ENCODE measurements at regions not wholly inside any gene's neighbourhood (a gene's known extent, or its start where the extent isn't known, plus 50 kb on each side); places are given as distances from the start of the nearest gene placed in this dataset.

DNA sequence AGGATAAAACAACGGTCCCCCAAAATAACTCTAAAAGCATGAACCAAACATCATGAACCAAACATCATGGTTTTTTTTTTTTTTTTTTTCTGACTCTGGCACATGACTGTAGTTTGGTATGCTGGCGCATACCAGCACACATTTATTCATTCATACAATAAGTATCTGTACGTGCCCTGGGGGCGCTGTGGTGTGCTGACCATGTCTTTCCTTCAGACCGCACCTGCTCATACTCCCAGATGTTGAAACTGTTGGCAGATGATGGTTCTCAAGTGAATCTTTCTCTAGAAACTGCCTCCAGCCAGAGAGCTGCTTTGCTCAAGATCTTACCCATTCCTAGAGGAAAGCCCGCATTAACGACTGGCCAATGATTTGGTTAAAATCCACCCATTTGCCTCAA is 114.7 kb upstream of the ANKRD30A start:
- TF ChIP-seq POLR2A (IDR thresholded peaks at IDR 0.05) = no peak
- TF ChIP-seq, protein P1, sequence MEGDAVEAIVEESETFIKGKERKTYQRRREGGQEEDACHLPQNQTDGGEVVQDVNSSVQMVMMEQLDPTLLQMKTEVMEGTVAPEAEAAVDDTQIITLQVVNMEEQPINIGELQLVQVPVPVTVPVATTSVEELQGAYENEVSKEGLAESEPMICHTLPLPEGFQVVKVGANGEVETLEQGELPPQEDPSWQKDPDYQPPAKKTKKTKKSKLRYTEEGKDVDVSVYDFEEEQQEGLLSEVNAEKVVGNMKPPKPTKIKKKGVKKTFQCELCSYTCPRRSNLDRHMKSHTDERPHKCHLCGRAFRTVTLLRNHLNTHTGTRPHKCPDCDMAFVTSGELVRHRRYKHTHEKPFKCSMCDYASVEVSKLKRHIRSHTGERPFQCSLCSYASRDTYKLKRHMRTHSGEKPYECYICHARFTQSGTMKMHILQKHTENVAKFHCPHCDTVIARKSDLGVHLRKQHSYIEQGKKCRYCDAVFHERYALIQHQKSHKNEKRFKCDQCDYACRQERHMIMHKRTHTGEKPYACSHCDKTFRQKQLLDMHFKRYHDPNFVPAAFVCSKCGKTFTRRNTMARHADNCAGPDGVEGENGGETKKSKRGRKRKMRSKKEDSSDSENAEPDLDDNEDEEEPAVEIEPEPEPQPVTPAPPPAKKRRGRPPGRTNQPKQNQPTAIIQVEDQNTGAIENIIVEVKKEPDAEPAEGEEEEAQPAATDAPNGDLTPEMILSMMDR (IDR thresholded peaks at IDR 0.05) = no peak
